ENCODE measurements at regions not wholly inside any gene's neighbourhood (a gene's known extent, or its start where the extent isn't known, plus 50 kb on each side); places are given as distances from the start of the nearest gene placed in this dataset.

GRCh38 chr7:48742079-48742798, 182.1 kb upstream of the CDC14C start:
- TF ChIP-seq CTCF (conservative IDR thresholded peaks at IDR 0.05; ENCODE audit: low read depth, low read length): no peak
- TF ChIP-seq EZH2 (IDR thresholded peaks at IDR 0.05; ENCODE audit: borderline replicate concordance, low read depth, low read length, poor library complexity, severe bottlenecking): no peak
